ENCODE measurements at regions not wholly inside any gene's neighbourhood (a gene's known extent, or its start where the extent isn't known, plus 50 kb on each side); places are given as distances from the start of the nearest gene placed in this dataset.
"Not testable (repeated sequence)": the region's sequence is repeated elsewhere in the genome, so short reads cannot be mapped to it uniquely, and the experiment has no call there.

DNA sequence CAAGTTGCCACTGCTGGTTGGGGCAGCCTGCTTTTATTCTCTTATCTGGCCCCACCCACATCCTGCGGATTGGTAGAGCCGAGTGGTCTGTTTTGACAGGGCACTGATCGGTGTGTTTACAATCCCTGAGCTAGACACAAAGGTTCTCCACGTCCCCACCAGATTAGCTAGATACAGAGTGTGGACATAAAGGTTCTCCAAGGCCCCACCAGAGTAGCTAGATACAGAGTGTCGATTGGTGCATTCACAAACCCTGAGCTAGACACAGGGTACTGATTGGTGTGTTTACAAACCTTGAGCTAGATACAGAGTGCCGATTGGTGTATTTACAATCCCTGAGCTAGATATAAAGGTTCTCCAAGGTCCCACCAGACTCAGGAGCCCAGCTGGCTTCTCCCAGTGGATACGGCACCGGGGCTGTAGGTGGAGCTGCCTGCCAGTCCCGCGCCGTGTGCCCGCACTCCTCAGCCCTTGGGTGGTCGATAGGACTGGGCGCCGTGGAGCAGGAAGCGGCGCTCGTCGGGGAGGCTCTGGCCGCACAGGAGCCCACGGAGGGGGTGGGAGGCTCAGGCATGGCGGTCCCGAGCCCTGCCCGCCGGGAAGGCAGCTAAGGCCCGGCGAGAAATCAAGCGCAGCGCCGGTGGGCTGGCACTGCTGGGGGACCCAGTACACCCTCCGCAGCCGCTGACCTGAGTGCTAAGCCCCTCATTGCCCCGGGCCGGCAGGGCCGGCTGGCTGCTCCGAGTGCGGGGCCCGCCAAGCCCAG, 157.8 kb upstream of the PPP1R3A start:
- DNase-seq: not testable (repeated sequence)

- DNase-seq: no peak
These were observed 154.9 kb upstream of the PPP1R3A start for GRCh38 chr7:114073701-114074100.

DNA sequence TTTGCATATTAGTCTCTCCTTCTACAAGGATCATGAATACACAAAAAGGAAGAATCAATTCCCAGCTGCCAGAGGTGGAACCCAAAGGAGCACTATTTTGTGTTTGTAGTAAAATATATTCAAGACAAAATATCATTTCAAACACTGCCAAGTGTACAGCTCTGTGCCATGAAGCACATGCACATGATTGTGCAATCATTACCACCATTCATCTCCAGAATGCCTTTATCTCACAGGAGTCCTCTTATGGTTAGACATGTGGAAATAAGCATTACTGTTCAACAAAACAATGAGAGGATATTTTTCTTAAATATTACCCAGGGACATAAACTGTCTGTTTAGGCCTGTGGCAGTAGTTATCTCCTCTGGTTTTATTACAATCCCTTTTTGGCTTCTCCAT, 151.4 kb upstream of the PPP1R3A start:
- DNase-seq: no peak

GRCh38 chr7:114062810-114063209, 144.0 kb upstream of the PPP1R3A start:
- no peak for DNase-seq

DNA sequence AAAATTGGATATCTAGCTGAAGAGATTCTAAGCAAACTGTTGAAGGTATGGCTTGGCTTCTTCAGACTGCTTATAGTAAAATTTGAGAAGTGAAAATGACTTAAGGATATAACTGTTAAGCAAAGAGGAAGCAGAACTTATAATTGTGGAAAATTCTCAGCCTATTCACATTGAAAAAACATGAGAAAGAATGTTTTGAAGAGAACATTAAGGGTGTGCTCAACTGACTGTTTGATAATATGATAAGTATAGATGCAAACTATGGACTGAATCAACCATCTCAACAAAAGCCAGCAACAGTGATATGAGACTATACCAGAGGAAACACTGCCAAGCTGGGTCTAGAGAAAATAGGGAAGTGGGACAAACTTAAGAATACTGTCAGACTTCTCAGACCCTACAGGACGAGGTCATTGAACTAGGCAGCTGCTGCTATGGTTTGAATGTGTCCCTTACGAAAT, 133.1 kb upstream of the PPP1R3A start:
- no peak for DNase-seq

DNA sequence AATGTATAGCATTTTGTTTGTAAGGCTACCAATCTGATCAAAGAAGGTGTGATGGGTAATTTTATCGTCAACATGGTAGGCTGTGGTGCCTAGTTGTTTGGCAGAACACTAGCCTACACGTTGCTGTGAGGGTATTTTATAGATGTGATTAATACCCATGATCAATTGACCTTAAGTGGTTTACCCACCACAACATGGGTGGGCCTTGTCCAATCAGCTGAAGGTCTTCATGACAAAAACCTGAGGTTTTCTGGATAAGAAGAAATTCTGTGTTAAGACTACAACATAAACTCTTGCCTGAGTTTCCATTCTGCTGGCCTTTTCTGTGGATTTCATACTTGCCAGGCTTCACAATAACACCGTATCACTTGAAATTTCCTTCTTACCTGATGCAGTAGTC, 131.8 kb upstream of the PPP1R3A start:
- DNase-seq: no peak

DNA sequence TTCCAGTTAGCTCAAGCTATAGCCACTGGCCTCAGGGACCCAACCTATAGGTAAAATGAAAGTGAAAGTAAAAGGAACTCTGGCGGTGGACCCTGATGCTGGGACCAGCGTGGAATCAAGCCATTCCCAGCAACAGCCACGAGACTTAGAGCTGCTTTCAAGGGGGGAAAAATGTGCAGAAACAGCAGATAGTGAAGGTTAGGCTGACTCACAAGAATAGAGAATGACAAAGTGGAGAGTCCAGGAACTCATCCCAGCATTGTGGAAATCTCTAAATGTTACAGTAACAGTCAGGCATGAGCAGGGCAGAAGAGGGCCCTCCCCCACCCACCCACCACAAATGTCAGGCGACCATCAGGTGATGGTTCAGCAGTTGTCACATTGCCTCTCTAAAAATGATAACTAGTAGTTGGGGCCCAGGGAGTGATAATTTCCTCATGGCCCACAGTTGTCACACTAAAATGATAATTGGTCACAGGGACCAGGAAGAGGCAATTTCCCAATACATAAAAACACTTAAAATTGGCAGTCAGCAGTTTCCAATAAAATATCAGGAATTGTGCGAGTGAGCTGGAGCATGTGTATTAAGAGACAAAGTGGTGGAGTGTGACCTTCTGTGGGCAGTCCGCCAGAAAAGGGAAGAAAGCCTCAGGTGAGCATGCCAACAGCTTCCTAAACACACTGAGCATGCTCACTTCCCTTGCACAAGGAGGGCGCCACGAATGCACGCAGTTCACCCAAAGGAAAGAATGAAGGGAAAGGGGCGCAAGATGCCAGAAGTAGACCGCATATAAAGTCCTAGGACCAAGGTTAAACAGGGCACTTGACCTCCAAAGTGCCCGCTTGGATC, 129.8 kb upstream of the PPP1R3A start:
- no peak for DNase-seq

GRCh38 chr7:114047889-114048288, 129.1 kb upstream of the PPP1R3A start:
- no peak for DNase-seq

- DNase-seq: no peak
These were observed 114.7 kb upstream of the PPP1R3A start for GRCh38 chr7:114033475-114033874.

DNA sequence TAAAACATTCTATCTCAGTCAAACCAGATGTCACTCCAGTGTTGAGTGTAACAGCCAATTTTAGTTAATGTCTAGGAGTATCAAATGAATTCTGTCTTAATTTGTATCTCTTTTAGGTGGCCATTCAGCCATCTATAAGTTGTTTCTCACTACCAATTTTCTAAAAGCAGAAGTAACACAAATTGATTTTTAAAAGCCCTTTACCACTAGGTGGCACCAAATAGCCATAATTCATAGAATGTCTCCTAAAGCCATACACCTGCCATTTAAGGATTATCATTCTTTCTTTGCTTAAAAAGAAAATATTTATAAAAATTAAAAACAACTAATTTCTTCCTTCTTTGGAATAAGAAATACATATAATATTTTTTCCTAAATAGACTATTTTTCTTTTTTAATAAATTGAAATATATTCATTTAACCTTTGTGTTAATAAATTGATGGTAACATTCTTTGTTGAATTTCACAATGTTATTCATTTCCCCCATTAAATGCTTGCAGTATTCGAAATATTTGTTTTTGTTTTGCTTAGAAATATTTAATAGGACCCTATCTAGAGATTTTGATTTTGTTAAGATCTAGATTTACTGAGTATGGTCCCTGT, 107.8 kb upstream of the PPP1R3A start:
- DNase-seq: peak; percentile 75

- DNase-seq: peak; percentile 68
These were observed 102.3 kb upstream of the PPP1R3A start for GRCh38 chr7:114021135-114021534.

DNA sequence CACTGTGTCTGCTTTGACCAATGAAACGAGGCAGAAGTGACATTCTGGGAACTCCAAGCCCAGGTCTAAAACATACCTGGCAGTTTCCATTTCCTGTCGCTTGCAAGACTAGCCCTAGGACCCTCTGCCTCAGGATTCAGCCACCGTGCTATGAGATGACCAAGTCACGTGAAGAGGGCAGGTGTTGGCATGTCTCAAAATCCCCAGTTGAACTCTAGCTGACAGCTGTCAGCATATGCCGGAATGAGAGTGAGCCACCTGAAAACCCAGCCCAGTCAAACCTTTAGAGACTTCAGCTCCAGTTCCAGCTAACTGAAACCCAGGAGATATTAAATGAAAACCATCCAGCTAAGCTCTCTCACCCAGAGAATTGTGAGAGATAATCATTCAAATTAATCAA, 89.9 kb upstream of the PPP1R3A start:
- DNase-seq: no peak

GRCh38 chr7:114007386-114007785, 88.6 kb upstream of the PPP1R3A start:
- no peak for DNase-seq

GRCh38 chr7:113998934-113999333, 80.1 kb upstream of the PPP1R3A start:
- DNase-seq: no peak

GRCh38 chr7:113996405-113996804, 77.6 kb upstream of the PPP1R3A start:
- no peak for DNase-seq

DNA sequence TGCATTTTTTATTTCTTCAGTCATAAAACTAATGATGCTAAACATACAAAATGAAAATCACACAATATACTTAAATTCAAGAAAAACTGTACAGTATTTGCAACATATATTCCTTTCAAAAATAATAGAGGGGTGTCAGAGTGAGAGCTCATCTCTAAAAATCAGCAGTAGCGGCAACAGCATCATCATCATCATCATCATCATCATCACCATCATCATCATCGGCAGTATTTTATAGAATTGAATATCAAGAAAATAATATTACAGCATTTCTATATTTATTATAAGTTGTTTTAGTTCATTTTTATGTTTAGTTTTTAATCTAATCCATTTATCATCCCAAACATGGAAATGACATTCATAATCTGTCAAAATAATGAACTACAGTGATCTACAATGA, 67.4 kb upstream of the PPP1R3A start:
- DNase-seq: no peak

GRCh38 chr7:113976508-113976907, 57.7 kb upstream of the PPP1R3A start:
- DNase-seq: no peak

- no peak for DNase-seq
These were observed 49.9 kb upstream of the PPP1R3A start for GRCh38 chr7:113968713-113969112.
